Myocyte (in vitro differentiated cells): ENCODE measurements at regions not wholly inside any gene's neighbourhood (a gene's known extent, or its start where the extent isn't known, plus 50 kb on each side); places are given as distances from the start of the nearest gene placed in this dataset.

ENCODE experiments used
- DNase-seq: peaks from one replicate; pipeline ENCODE4 v3.0.0-alpha.2; 2012; ENCODE audit warnings: low read depth

DNA sequence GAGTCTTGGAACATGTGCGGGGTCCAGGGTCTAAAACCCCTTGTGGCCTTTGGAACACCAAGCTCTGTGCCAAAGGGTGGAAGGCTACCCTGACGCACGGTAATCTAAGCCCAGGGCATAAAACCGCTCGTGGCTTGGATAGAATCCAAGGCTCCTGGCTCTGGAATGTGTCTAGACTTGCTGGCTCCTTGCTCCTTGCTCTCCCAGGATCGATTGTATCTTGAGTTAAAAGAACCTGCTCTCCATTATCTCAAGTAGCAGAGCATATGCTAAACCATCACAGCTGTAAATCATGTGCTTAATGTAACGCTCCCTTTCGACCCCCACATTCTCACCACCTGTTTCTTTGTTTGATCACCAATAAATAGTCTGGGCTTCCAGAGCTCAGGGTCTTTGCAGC is 50.3 kb downstream of the TLCD4 start:
- peak; percentile 63 for DNase-seq

DNA sequence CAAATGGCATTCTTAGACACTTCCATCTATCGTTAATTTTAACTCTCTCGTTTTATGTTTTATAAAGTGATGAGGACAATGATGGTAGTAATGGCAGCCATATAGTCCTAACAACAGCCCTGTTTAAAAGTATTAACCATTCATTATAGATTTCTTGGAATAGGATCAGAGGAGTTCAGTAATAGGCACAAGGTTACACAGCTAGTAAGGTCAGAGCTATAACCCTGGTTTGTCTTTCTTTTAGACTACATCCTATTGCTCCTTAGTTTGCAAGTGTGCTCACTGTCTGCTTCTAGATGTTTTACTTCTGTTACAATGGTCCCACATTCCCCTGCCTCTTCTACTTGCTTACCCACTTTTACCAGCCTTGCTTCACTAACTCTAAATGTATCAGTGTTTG is 50.9 kb downstream of the TLCD4 start:
- no peak for DNase-seq

DNA sequence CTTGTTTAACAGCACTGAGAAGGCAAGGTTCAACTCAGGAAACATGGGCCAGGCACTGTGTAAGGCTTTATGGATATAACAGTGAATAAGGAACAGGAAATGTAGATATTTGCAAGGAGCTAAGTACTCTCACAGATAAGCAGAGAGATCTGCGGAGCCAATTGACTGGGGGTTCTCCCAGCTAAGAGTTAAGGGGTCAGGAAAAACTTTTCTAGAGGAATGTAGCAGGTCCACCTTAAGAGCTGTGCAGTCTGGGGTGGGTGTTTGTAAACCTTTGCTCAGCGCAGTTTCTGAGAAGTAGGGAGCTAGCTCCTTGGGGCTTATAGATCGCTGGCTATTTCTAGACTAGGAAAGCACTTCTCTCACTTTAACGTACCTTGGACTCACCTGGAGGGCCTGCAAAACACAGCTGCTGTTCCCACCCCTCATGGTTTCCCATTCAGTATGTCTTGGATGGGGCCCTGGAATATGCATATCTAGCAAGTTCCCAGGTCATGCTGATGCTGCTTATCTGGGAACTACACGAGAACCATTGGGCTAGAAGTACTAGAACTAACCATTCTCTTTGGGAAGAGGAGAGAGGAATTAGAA is 51.7 kb downstream of the TLCD4 start:
- DNase-seq, result no peak

DNA sequence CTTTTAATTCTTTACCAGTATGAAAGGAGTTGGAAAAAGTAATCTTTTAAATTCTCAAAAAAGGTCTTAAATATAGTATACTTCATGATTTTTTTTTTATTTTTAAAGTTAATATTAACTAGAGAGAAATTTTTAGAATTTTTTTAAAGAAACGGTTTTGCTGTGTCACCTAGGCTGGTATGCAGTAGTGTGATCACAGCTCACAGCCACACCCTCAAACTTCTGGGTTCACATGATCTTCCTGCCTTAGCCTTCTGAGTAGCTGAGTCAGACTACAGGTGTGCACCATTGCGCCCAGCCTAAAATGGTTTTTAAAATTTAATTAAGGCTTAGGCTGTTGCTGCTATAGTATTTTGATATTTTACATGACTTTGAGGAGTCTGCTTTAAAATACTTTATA is 52.4 kb downstream of the TLCD4 start:
- DNase-seq, result peak; percentile 23

DNA sequence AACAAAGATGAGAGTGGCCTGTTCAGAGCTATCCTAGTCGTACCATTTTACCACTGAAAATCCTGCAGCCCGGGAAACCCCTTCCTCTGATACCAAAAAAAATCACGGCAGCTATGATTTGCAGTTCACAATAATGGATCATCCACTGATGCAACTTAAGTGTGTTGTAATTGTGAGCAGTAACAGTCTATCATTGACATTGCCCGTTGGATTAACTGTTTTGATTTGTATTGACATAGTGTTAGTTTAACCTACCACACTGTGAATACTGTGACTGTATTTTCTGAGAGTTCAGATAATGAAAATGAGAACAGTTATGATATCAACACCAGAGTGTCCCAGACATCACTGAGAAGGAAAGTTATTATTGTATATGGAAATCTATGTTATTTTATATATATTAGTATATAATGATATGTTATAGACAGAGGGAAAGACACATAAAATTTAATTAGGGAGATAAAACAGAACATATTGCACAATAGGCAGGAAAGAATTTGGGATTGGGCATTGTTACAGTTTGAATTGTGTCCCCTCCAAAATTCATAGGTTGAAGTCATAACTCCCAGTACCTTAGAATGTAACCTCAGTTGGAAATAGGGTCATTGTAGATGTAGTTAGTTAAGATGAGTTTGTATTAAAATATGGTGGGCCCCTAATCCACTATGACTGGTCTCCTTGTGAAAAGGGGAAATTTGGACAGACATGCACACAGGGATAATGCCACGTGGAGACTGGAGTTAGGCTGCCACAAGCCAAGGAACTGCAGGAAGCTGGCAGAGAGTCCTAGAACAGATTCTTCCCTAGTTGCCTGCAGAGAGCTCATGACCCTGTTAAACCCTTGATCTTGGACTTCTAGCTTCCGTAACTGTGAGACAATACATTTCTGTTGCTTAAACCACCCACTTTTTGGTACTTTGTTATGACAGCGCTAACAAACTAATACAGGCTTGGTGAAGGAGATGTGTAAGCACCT is 54.4 kb downstream of the TLCD4 start:
- no peak for DNase-seq

DNA sequence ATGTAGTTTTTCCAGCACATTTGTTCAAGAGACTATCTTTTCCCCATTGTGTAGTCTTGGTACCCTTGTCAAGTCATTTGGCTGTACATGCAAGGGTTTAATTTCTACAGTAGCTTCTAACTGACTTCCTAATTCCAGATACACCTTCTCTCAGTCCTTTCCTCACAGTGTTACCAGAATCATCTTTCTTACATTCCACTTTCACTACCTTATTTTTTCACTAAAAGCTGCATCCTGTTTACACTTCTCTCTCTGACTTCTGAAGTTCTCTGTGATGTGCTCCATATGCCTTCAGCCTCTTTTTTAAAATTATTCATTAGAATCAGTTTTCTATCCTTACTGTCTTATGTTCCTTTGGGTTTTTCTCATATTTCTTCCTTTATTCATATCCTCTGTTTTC is 57.1 kb upstream of the RWDD3 start:
- no peak for DNase-seq

DNA sequence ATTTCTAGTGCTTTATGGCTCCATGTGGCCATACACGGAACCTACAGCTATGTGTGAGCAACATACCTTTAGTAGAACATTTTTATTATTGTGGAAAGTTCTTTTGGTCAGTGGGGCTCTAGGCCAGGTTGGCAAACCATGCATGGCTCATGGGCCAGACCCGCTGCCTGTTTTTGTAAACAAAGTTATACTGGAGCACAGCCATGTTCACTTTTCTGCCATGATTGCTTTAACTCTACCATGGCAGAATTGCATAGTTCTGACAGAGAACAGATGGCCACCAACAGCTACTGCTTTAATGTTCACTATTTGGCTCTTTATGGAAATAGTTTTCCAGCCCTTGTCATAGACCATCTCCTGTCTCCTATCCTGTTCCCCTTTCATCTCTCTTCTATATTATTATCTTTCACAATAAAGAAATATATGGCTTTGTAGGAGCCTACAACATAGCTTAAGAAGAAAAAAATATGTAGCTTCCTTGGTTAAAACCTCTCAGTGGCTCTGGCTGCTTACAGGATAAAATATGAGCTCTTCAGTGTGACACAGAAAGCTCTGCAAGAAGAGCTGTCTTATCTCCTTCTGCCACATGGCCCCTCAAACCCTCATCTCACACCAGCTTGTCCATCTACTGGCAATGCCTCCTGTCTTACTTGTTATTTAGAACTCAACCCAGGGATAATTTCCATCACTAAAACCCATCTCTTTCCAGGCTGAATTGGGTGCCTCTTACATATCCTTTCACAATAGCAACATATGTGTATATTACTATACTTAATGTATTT is 54.6 kb upstream of the RWDD3 start:
- DNase-seq, result no peak

DNA sequence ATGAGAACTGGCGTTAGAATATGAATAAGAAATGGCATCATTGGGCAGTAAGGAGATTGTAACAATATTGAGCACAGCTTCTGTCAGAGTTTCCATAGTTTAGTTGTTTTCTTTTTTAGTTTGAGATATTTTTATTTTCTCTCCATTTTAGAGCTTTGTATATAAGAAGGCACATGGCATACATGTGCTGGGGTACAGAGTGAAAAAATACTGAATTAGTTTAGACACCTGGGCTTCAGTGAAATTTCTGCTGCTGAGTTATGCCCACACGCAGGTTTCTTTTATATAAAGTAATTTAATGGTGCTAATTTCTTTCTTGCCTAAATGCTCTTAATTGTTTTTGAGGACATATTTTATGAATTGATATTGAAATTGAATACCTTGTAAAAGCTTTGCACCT is 53.6 kb upstream of the RWDD3 start:
- DNase-seq, result no peak

DNA sequence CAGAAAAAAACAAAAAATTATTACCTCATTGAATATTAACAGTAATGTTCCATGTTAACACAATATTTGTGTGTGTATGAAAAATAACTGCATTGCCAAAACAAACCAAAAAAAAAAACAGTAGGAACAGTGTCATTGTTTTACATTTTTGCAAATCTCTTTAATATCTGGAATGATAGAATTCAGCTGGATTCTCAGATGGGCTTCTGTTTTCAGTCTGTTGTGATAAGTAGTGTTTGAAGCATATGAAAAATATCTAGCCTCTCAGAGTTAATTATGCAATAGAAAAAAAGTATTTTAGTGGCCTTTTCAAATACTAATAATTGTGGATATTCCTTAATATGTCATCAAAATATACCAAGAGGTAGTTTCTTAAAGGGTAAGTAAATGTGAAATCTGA is 52.9 kb upstream of the RWDD3 start:
- no peak for DNase-seq

DNA sequence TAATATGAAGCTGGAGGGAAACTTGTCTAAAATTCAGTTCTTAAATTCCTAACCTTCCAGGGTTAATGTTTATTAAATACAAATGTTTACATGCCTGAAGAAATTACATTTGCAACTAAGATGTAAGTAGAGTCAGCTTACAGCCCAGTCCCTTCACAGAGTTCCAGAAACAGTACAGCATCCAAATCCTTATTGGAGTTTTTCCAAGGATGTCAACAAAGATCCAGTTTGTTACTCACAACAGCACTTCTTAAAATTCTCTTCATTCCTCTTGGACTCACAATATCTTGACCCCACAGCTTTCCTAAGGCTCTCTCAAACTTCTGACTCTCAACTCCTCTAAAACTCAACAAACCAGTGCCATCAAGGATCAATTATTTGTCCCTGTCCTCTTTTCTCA is 50.1 kb upstream of the RWDD3 start:
- no peak for DNase-seq
